ENCODE measurements at regions not wholly inside any gene's neighbourhood (a gene's known extent, or its start where the extent isn't known, plus 50 kb on each side); places are given as distances from the start of the nearest gene placed in this dataset.

GRCh38 chr4:177511611-177512010 is 69.4 kb upstream of the AGA start:
- H3K36me3 Mint-ChIP-seq (ENCODE audit: low read depth): no peaks in the 10 kb centered on the region
- H3K4me1 Mint-ChIP-seq: no peaks in the 10 kb centered on the region
- H3K9me3 Mint-ChIP-seq: no peaks in the 10 kb centered on the region
- TF ChIP-seq, protein P1, sequence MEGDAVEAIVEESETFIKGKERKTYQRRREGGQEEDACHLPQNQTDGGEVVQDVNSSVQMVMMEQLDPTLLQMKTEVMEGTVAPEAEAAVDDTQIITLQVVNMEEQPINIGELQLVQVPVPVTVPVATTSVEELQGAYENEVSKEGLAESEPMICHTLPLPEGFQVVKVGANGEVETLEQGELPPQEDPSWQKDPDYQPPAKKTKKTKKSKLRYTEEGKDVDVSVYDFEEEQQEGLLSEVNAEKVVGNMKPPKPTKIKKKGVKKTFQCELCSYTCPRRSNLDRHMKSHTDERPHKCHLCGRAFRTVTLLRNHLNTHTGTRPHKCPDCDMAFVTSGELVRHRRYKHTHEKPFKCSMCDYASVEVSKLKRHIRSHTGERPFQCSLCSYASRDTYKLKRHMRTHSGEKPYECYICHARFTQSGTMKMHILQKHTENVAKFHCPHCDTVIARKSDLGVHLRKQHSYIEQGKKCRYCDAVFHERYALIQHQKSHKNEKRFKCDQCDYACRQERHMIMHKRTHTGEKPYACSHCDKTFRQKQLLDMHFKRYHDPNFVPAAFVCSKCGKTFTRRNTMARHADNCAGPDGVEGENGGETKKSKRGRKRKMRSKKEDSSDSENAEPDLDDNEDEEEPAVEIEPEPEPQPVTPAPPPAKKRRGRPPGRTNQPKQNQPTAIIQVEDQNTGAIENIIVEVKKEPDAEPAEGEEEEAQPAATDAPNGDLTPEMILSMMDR (IDR thresholded peaks at IDR 0.05; ENCODE audit: unreplicated experiment in 3 of 3): no peak
- no peak overlapping the region for H3K4me3 Mint-ChIP-seq
- H3K27me3 Mint-ChIP-seq (ENCODE audit: low read depth): peaks cover 3% of the 10 kb centered on the region
- no peak overlapping the region for H3K27ac Mint-ChIP-seq

- Mint-ChIP-seq H3K27me3 (ENCODE audit: low read depth) (peaks cover 3% of the 10 kb centered on the region), H3K27ac (no peak overlapping the region), H3K4me1 (no peaks in the 10 kb centered on the region), H3K4me3 (no peak overlapping the region), H3K36me3 (ENCODE audit: low read depth) (no peaks in the 10 kb centered on the region), H3K9me3 (no peaks in the 10 kb centered on the region)
- TF ChIP-seq, protein P1 (IDR thresholded peaks at IDR 0.05; ENCODE audit: unreplicated experiment in 3 of 3): no peak
These were observed 70.4 kb upstream of the AGA start for GRCh38 chr4:177512646-177513045.

DNA sequence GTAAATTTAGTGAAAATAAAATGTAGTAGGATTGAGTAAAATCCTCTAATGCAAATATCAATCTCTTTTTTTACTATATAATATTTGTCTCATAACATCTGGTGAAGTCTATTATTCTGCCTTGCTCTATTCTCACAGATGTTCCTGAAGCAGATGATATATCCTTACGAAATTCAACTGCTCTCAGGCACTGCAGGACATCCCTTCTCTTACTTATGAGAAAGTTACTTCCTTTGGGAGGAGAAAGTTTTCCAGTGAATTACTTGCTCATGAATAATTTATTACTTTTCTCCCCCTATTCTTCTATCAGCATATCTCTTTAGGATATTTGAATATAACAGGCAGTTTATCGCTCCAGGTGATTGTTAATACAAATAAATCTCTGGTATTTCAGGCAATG is 75.6 kb upstream of the AGA start:
- H3K36me3 Mint-ChIP-seq (ENCODE audit: low read depth): no peaks in the 10 kb centered on the region
- no peak overlapping the region for H3K4me3 Mint-ChIP-seq
- H3K27me3 Mint-ChIP-seq (ENCODE audit: low read depth): peaks cover 3% of the 10 kb centered on the region
- peaks cover 5% of the 10 kb centered on the region for H3K9me3 Mint-ChIP-seq
- TF ChIP-seq, protein P1 (IDR thresholded peaks at IDR 0.05; ENCODE audit: unreplicated experiment in 3 of 3): no peak
- no peak overlapping the region for H3K27ac Mint-ChIP-seq
- H3K4me1 Mint-ChIP-seq: no peaks in the 10 kb centered on the region

DNA sequence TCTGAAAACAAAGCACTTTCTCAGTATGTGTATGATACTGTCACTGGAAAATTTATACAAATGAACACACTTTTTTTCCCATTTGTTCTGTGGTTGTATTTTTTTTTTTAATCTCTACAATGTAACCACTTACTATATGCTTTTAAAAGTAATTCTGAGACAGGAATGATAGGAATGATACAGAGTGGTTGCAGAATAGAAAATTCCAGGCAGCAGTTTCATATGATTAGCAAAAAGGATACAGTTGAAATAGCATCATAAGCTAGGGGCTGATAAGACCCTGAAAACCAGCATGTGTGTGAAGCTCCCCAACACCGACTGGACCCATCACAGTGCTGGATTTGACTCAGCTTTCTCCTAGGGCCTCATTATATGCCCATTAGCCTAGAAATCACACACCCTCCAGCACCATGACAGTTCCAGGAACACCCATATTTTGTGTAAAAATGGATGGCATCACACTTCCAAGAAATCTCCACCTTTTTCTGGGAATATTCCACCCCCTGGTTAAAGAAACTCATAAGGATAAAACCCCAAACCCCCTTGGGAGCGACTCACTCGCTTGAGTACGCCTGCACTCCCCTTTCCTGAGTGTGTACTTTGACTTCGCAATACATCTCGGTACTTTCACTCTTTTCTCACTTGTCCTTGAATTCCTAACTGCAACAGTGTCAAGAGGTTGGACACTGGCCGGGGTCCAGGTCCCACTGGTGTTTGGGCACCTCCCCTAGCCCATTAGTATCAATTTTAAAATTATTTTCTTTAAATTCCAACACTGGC is 77.4 kb upstream of the AGA start:
- Mint-ChIP-seq H3K36me3 (ENCODE audit: low read depth) (no peaks in the 10 kb centered on the region), H3K9me3 (peaks cover 15% of the 10 kb centered on the region), H3K4me3 (no peak overlapping the region), H3K4me1 (no peaks in the 10 kb centered on the region), H3K27ac (no peak overlapping the region), H3K27me3 (ENCODE audit: low read depth) (no peaks in the 10 kb centered on the region)
- TF ChIP-seq, protein P1 (IDR thresholded peaks at IDR 0.05; ENCODE audit: unreplicated experiment in 3 of 3): no peak

- Mint-ChIP-seq H3K4me1 (no peaks in the 10 kb centered on the region), H3K27ac (no peak overlapping the region), H3K27me3 (ENCODE audit: low read depth) (no peaks in the 10 kb centered on the region), H3K36me3 (ENCODE audit: low read depth) (no peaks in the 10 kb centered on the region), H3K9me3 (peaks cover 3% of the 10 kb centered on the region), H3K4me3 (no peak overlapping the region)
- TF ChIP-seq, protein P1 (IDR thresholded peaks at IDR 0.05; ENCODE audit: unreplicated experiment in 3 of 3): no peak
These were observed 86.4 kb upstream of the AGA start for GRCh38 chr4:177528620-177529019.

GRCh38 chr4:177530561-177530960 is 88.3 kb upstream of the AGA start:
- Mint-ChIP-seq H3K4me3 (no peak overlapping the region), H3K27me3 (ENCODE audit: low read depth) (no peaks in the 10 kb centered on the region), H3K36me3 (ENCODE audit: low read depth) (no peaks in the 10 kb centered on the region), H3K4me1 (no peaks in the 10 kb centered on the region), H3K9me3 (peaks cover 4% of the 10 kb centered on the region), H3K27ac (no peak overlapping the region)
- TF ChIP-seq, protein P1 (IDR thresholded peaks at IDR 0.05; ENCODE audit: unreplicated experiment in 3 of 3): no peak
